ENCODE measurements at regions not wholly inside any gene's neighbourhood (a gene's known extent, or its start where the extent isn't known, plus 50 kb on each side); places are given as distances from the start of the nearest gene placed in this dataset.

GRCh38 chr2:105150231-105150630, 91.3 kb upstream of the GPR45 start:
- Histone ChIP-seq H3K4me3 (ENCODE audit: low read depth, low read length) (no peak overlapping the region), H3K27ac (ENCODE audit: low read depth, low read length) (no peak overlapping the region), H3K9me3 (ENCODE audit: control insufficient read depth, insufficient read depth, low read length) (no peaks in the 10 kb centered on the region), H3K27me3 (ENCODE audit: control insufficient read depth, insufficient read depth, low read length) (peaks cover 18% of the 10 kb centered on the region)
- no peak for TF ChIP-seq CTCF (IDR thresholded peaks at IDR 0.05; ENCODE audit: low read depth, low read length)
- ChIA-PET CTCF (interaction anchor here (1.3 kb wide), 1 partner anchor 36 kb away, joined by 3 read pairs; no protein-coding TSS in a partner anchor), POLR2A (no interaction called here)
- DNase-seq (ENCODE audit: low read depth, low spot score) = no peak

DNA sequence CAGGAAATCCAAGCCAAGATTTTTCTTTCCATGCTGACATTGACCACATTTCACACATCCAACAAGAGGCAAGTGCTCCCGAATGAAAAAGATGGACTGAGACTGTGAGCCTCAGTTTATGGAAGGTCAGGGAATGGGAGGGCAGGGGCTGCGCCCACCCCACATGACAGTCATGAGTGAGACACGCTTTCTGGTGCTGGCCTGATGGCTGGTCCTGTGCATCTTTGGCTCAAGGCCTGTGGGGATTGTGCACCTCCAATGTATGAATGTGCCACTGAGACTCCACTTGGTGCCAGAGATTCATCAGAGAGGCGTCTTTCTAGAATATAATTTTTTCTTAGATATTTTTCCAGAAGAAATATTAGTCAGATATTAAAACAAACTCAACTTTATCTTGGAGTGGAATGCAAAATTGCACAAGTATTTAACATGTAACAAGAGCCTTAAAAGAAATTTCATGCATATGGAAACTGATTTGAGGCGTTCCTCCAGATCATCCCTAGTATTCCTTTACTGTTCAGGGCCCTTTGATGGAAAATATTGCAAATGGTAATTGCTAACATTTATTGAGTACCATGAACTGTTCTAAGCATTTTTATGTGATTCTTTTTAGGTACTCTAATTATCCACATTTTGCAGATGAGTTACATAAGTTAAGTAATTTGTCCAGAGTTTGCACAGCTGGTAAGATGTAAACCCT, 87.3 kb upstream of the GPR45 start:
- Histone ChIP-seq H3K27ac (ENCODE audit: low read depth, low read length) (no peak overlapping the region), H3K27me3 (ENCODE audit: control insufficient read depth, insufficient read depth, low read length) (no peaks in the 10 kb centered on the region), H3K4me3 (ENCODE audit: low read depth, low read length) (no peak overlapping the region), H3K9me3 (ENCODE audit: control insufficient read depth, insufficient read depth, low read length) (no peaks in the 10 kb centered on the region)
- no peak for DNase-seq (ENCODE audit: low read depth, low spot score)
- ChIA-PET POLR2A (no interaction called here), CTCF (no interaction called here)
- no peak for TF ChIP-seq CTCF (IDR thresholded peaks at IDR 0.05; ENCODE audit: low read depth, low read length)

- no peak for DNase-seq (ENCODE audit: low read depth, low spot score)
- Histone ChIP-seq H3K27me3 (ENCODE audit: control insufficient read depth, insufficient read depth, low read length) (no peaks in the 10 kb centered on the region), H3K4me3 (ENCODE audit: low read depth, low read length) (no peak overlapping the region), H3K9me3 (ENCODE audit: control insufficient read depth, insufficient read depth, low read length) (no peaks in the 10 kb centered on the region), H3K27ac (ENCODE audit: low read depth, low read length) (no peak overlapping the region)
- ChIA-PET POLR2A (no interaction called here), CTCF (no interaction called here)
- no peak for TF ChIP-seq CTCF (IDR thresholded peaks at IDR 0.05; ENCODE audit: low read depth, low read length)
These were observed 85.4 kb upstream of the GPR45 start for GRCh38 chr2:105156166-105156565.

- Histone ChIP-seq H3K9me3 (ENCODE audit: control insufficient read depth, insufficient read depth, low read length) (no peaks in the 10 kb centered on the region), H3K27ac (ENCODE audit: low read depth, low read length) (no peak overlapping the region), H3K27me3 (ENCODE audit: control insufficient read depth, insufficient read depth, low read length) (no peaks in the 10 kb centered on the region), H3K4me3 (ENCODE audit: low read depth, low read length) (no peak overlapping the region)
- POLR2A ChIA-PET = no interaction called here
- no peak for DNase-seq (ENCODE audit: low read depth, low spot score)
- CTCF ChIA-PET = no interaction called here
- no peak for TF ChIP-seq CTCF (IDR thresholded peaks at IDR 0.05; ENCODE audit: low read depth, low read length)
These were observed 83.5 kb upstream of the GPR45 start for GRCh38 chr2:105158002-105158401.

DNA sequence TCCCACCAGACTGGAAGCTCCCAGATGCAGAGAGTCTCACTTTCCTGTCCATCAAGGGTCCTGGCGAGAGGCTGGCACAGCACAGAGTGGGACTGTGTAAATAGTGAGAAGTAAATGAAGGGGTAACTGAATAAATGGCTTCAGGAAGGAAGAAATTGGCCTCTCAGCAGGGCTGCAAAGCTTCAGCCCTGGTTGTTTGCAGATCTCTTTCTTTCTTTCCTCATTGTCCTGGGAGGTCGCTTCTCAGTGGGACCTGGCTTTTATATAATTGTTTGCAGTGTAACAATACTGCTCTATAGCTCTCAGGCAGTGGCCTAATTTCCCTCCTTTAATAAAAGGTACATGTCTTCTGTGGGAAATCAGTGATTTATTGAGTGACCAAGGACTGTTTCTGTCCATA, 74.9 kb upstream of the GPR45 start:
- H3K4me3 ChIP-seq (ENCODE audit: low read depth, low read length) = no peak overlapping the region
- ChIA-PET CTCF (no interaction called here), POLR2A (no interaction called here)
- peaks cover 3% of the 10 kb centered on the region for H3K27me3 ChIP-seq (ENCODE audit: control insufficient read depth, insufficient read depth, low read length)
- no peaks in the 10 kb centered on the region for H3K9me3 ChIP-seq (ENCODE audit: control insufficient read depth, insufficient read depth, low read length)
- no peak for TF ChIP-seq CTCF (IDR thresholded peaks at IDR 0.05; ENCODE audit: low read depth, low read length)
- no peak for DNase-seq (ENCODE audit: low read depth, low spot score)
- no peak overlapping the region for H3K27ac ChIP-seq (ENCODE audit: low read depth, low read length)
